ENCODE measurements at regions not wholly inside any gene's neighbourhood (a gene's known extent, or its start where the extent isn't known, plus 50 kb on each side); places are given as distances from the start of the nearest gene placed in this dataset.

DNA sequence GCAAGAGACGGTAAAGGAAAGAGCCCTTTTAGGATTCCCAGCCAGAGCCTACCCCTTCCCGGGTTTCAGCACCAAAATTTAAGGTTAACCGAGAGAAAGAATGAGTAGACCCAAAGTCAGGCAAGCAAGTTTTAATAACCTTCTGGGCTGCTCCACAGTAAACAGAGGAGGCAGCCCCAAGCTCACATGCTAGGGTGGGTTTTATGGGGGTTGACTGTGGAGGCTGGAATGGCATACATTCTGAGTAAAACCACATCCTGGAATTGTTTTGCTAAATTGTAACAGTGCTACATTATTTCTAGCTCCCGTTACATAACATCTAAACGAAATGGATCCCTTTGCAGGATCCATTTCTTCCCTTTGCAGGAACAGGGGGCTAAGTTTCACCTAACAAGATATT, 102.2 kb upstream of the USP9Y start:
- no peak for DNase-seq

- no peak for DNase-seq
These were observed 95.6 kb upstream of the USP9Y start for GRCh38 chrY:12605426-12605825.

DNA sequence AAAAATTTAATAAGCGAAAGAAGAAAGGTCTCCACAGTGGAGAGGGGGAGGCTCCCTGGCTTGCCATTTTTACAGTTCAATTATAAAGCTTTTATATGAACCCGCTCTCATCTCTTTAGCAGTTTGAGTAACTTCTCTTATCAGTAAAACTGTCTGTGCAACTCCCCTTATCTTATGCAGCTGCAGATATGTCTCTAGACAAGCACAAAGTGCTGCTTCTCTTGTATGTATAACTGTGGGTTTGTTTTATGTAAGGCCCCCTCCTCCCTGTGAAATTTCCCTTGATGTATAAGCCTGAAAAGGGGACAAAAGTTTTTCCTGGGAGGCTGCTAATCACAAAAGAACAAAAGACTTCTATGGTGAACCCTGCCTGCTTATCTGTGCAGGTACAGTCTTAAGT, 90.2 kb upstream of the USP9Y start:
- DNase-seq: no peak

DNA sequence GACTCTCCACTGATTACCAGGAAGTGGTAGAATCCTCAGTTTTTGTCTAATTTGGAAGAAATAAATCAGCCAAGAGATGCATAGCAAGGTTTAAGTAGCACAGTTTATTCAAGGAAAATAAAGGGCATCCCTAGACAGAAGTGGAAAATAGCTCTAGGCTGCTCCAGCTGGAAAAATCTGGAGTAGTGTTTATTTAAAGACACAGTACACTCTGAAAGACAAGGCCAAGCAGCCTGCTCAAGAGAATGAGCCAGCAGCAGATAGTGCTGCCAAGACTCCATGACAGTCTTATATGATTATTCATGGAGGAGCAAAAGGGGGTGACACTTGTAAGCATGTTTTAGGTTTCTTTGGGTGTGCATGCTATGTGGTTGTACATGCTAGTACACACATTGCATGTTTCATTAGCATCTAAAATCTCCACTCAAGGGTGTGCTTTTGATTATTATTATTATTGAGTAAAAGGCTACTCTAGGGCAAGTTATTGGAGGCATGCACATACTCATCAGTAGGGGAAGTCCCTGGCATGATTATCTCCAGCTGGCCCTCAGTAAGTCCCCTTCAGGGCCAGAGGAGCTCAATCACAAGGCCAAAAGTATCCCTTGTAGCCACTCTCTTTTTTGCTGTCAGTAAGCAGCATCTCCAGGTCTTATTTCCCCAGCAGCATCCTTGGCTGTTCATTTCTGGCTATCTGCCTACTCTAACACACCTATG, 85.1 kb upstream of the USP9Y start:
- DNase-seq: no peak

DNA sequence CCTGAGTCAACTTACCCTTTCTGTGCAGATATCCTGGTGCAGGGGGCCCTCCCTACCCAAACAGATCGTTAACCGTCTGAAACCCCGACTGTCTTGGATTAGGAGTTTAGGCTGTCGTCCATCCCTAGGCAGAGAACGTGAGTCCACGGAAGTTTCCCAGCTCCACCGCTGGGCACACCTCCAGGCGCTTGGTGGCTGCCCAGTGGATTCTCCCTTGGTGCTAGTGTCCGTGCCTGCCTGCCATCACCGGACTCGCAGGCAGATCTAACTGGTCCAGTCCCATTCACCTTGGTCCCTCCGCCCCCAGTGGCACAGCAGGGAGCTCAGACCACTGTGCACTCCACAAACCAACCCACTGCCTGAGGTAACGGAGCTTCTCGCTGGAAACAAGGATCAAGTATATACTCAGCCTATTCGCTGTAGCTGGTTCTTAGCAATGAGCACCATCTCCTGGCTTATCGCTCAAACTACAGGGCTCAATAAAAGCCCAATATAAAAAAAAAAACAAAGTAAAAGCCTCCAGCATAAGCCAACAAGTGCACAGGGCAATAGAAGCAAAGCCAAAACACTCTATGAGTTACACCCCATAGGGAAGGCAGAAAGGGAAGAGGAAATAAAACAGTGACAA, 79.5 kb upstream of the USP9Y start:
- DNase-seq: no peak

GRCh38 chrY:12623204-12623603, 77.8 kb upstream of the USP9Y start:
- no peak for DNase-seq

- DNase-seq: no peak
These were observed 58.0 kb upstream of the USP9Y start for GRCh38 chrY:12642986-12643385.

- DNase-seq: no peak
These were observed 57.2 kb upstream of the USP9Y start for GRCh38 chrY:12643693-12644348.

DNA sequence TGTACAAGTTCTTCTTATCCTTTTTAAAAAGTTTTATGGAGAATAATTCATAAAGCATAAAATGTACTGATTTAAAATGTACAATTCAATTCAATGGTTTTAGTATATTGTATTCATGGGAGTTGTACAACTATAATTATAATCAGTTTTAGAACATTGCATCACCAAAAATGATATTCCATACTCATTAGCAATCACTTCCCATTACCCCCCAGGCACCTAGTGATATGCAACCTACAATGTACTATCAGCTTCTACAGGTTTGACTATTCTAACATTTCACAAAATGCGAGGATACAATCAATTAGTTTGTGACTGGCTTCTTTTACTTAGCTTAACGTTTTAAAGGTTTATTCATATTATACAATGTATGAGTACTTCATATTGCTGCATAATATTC, 49.9 kb upstream of the USP9Y start:
- no peak for DNase-seq

All from left hindlimb (tissue), 1 donor.